GM13976 (cell line): ENCODE measurements at regions not wholly inside any gene's neighbourhood (a gene's known extent, or its start where the extent isn't known, plus 50 kb on each side); places are given as distances from the start of the nearest gene placed in this dataset.

Source experiments
- DNase-seq: peaks from one replicate; pipeline ENCODE4 v3.0.0; 2012; ENCODE audit warnings: low spot score
- CTCF ChIP-seq: IDR thresholded peaks from 2 replicates; pipeline ENCODE4 v1.5.1; 2012; ENCODE audit warnings: borderline replicate concordance, mild to moderate bottlenecking; ENCODE audit not compliant: insufficient read depth; ENCODE audit errors: extremely low read depth, missing control alignments, control extremely low read depth
- in situ Hi-C: fragments of 300-500 bp; cut with MboI; formaldehyde crosslinking; loops from one replicate; pipeline ENCODE4 v1.12.0; 2022; ENCODE audit warnings: low sequenced_read_pairs, mixed read lengths, inconsistent platforms; ENCODE audit not compliant: unreplicated experiment

DNA sequence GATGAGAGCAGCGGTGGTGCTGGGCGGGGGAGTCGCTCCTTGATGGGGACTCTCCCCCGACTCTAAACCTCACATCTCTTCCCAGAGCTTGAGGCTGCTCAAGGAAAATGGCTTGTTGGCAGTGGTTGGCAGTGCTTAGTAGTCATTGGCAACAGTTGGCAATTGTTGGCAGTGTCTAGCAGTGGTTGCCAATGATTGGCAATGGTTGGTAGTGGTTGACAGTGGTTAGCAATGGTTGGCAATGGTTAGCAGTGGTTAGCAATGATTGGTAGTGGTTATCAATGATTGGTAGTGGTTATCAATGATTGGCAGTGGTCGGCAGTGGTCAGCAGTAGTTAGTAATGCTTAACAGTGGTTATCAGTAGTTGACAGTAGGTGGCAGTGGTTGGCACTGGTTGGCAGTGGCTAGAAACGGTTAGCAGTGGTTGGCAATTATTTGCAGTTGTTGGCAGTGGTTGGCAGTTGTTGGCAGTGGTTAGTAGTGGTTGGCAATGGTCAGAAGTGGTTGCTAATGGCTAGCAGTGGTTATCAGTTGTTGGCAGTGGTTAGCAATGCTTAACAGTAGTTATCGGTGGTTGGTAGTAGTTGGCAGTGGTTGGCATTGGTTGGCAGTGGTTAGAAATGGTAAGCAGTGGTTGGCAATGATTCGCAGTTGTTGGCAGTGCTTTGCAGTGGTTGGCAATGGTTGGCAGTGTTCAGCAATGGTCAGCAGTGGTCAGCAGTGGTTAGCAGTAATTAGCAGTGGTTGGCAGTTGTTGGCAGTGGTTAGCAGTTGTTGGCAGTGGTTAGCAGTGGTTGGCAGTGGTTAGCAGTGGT is 85.4 kb upstream of the OTOS start:
- no peak for TF ChIP-seq CTCF
- DNase-seq: no peak
- in situ Hi-C loops: loop anchor here (25.0 kb wide), 1 partner anchor 211 kb away; the partner anchor contains the start of gene GPC1

DNA sequence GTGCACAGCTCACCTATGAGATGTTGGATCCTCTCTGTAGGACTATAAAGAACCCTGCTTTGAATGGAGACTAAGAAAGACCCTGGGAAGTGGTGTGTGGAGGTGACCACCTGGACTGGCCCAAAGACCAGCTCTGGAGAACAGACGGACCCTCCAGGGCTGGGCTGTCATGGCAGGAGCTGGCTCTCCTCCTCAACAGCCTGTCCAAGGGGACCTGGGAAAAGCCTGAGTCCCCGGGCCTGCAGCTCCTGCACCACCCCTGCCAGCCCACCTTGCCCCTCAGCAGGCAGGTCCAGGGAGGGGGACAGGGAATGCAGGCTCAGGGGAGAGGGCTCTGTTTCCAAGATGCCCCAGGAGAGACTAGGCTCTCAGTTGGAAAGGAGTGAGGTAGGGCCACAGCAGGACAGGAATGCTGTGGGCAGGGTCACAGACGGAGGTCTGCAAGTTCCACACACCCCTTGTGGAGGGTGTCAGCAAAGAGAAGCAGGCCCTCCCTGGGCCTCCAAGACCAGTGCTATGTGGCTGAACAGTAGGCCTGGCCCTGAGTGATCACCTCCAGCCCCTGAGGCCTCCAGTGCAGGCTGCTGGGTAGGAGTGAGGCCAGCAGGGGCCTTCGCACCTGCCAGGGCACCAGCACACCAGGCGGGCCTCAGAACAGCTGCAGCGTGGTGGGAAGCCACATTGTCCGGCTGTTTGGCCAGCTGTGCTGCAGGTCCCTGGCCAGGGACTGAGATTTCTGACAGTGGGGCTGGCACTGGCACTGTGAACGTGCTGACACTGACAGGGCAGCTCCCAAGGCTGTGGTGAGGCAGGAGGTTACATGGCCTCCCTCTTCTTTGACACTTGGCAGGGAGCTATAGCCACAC is 86.4 kb upstream of the OTOS start:
- no peak for TF ChIP-seq CTCF
- no peak for DNase-seq
- in situ Hi-C loops: loop anchor here (25.0 kb wide), 1 partner anchor 210 kb away; the partner anchor contains the start of gene GPC1

GRCh38 chr2:240227538-240228428 is 87.3 kb upstream of the OTOS start:
- no peak for DNase-seq
- in situ Hi-C loops: loop anchor here (25.0 kb wide), 1 partner anchor 210 kb away; the partner anchor contains the start of gene GPC1
- no peak for TF ChIP-seq CTCF

DNA sequence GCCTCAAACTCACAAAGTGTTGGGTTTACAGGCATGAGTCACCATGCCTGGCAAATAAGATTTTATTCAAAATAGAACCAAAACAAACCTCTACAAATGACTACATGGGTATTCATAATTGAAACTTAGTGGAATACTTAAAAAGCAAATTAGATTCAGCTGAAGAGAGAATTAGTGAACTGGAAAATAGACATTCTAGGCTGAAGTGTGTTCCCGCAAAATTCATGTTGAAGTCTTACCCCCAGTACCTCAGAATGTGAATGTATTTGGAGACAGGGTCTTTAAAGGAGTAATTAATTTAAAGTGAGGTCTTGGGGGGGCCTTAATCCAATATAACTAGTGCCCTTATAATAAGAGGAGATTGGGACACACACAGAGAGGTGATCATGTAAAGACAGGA is 88.5 kb upstream of the OTOS start:
- no peak for DNase-seq
- TF ChIP-seq CTCF: no peak
- in situ Hi-C loops: loop anchor here (25.0 kb wide), 1 partner anchor 208 kb away; the partner anchor contains the start of gene GPC1

DNA sequence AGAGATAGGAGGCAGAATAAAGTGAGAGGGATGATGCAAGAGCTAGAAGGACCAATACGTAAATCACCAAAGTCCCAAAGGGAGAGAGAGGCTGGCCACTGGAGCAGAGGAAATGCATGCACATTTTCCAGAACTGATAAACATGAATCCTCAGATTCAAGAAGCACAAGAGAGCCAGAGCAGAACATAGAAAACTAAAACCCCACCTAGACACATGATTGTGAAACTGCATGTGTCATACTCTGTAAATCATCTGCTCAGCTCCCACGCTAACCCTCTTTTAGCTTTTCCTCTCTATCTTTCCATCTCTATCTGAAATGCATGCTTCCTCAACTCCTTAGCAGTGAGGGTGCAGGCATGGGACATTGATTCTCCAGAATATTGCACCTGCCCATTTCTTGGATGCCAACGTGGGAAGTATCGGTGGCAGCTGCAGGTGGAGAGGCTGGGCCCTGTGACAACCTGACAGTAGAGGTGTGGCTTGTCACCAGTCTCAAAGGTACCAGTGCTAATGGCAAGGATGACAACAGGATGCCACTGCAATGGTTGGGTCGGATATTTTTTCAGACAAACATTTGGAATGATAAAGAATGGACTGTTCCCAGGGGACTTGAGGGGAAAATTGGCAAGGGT is 89.3 kb upstream of the OTOS start:
- TF ChIP-seq CTCF: no peak
- peak; percentile 38 for DNase-seq
- in situ Hi-C loops: loop anchor here (25.0 kb wide), 1 partner anchor 208 kb away; the partner anchor contains the start of gene GPC1
